ENCODE measurements at regions not wholly inside any gene's neighbourhood (a gene's known extent, or its start where the extent isn't known, plus 50 kb on each side); places are given as distances from the start of the nearest gene placed in this dataset.

GRCh38 chrX:13868591-13868990, 51.7 kb upstream of the GPM6B start:
- Mint-ChIP-seq H3K4me1 (ENCODE audit: low read depth) (no peaks in the 10 kb centered on the region), H3K9me3 (ENCODE audit: insufficient read depth) (no peaks in the 10 kb centered on the region), H3K36me3 (ENCODE audit: low read depth) (no peaks in the 10 kb centered on the region), H3K4me3 (no peak overlapping the region), H3K27me3 (ENCODE audit: low read depth) (peaks cover 14% of the 10 kb centered on the region), H3K27ac (no peak overlapping the region)
- ATAC-seq (no peak), DNase-seq (no peak)
- ChIA-PET POLR2A (no interaction called here), CTCF (no interaction called here)

Measured in activated CD8-positive, alpha-beta T cell treated with anti-CD3 and anti-CD28 coated beads, Interleukin-2, amount 10 ng/mL, durations not matched to agents 7 days and 5 days (primary cell).